NCI-H460 (cell line): ENCODE measurements at regions not wholly inside any gene's neighbourhood (a gene's known extent, or its start where the extent isn't known, plus 50 kb on each side); places are given as distances from the start of the nearest gene placed in this dataset.

Experiments
- DNase-seq: peaks from one replicate; pipeline ENCODE4 v3.0.0-alpha.2; 2016; ENCODE audit warnings: low read depth; ENCODE audit errors: extremely low read depth

DNA sequence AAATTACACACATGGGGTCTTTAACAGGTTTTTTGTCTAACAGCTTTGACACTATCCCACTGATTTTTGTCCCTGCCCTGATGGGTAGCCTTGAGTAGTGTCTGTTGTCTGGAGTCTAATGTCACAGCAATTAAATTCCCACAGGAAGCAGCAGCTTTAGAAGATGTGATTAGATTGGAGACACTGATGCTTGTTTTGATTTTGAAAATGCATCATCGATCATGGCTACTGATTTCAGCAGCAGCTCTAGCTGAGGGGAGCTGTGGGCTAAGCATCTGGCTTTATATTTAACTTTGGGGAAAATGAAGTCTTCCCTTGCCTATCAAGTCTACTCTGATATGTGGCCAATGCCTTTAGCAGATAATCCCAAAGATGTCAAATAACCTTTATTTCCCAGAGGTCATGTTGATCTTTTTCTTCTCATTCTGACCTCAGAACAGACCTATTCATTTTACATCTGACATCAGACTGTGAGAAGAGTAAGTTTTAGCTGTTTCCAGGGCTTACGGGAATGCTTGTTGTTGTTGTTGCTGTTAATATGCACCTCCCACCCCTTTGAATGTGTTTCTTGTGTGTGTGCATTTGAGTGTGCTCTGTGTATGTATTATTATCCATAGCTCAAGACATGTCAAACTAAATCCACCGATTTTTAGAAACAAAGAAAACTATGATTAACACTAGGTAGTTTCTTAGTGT, 704.9 kb upstream of the NUDT12 start:
- DNase-seq: no peak

DNA sequence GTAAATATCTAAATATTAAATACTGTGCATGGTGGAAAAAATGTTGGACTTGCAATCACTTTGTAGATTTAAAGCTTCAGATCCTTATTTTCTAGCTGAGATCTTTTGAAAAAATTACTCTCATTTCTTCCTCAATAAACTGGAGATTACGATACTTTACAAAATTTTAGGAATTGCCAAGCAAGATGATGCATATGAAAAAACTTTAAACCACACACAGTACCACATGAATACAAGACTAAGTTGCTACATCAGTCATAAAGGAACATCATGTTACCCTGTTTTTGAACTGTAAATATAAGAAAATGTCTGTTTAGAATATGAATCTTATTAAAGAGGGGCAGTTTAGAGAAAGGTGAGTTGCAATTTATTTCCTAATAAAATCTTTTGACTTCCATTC, 703.6 kb upstream of the NUDT12 start:
- no peak for DNase-seq

GRCh38 chr5:104265531-104266140, 703.0 kb upstream of the NUDT12 start:
- DNase-seq: no peak

- no peak for DNase-seq
These were observed 684.7 kb upstream of the NUDT12 start for GRCh38 chr5:104247260-104247659.

GRCh38 chr5:104241046-104241445, 678.5 kb upstream of the NUDT12 start:
- DNase-seq: no peak

GRCh38 chr5:104237586-104237985, 675.0 kb upstream of the NUDT12 start:
- no peak for DNase-seq

DNA sequence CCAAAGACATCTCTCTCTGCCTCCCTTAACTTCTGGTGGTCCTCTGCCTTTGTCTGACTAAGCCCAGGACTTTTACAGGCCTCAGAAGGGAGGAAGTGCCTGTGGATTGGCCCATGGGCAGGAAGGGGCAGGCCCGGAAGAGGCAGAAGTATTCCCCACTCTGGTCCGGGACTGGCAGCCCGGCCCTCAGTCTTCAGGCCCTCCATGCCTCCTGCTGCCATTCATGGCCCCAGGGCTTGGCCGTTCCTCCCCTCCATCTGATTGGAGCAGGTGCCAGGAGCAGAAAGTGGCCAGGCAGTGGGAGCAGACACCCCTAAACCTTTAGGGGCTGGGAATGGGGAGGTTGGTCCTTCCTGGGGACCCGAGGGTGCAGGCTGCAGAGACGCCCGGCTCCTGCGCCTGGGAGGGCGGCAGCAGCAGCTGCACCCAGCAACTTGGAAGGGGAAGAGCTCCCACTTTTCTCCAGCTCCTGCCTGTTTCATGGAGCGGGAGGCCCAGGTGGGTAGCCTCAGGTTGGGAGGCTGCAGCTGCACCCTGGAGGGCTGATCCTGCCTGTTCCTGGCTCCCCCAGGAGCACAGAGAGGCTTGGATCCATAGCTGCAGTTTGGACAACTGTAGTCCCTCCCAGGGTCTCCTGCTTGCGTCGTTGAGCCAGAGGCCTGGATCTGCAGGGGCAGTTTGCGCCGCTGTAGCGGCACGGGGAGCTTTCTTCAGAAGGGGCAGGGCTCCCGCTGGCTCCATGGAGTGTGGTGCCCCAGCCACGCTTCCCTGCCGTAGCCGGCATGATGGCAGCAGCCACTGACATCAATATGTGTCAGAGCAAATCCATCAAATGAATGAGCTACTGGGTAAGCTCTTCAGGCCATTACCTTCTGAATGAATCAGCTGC, 661.5 kb upstream of the NUDT12 start:
- DNase-seq: no peak

GRCh38 chr5:104218200-104218599, 655.6 kb upstream of the NUDT12 start:
- DNase-seq: no peak

GRCh38 chr5:104213216-104213615, 650.6 kb upstream of the NUDT12 start:
- no peak for DNase-seq

- no peak for DNase-seq
These were observed 637.2 kb upstream of the NUDT12 start for GRCh38 chr5:104199771-104200170.

DNA sequence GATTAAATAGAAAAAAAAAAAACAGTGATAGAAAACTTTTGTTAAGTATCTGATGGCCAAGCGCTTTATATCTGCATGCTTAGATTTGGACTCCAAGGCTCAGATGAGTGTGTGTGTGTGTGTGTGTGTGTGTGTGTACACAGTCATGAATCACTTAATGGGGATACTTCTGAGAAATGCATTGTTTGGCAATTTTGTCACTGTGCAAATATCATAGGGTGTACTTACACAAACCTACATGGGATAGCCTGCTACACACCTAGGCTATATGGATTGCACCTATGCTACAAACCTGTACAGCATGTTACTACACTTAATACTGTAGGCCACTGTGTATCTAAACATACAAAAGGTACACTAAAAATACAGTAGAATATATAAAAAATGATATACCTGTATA, 635.6 kb upstream of the NUDT12 start:
- no peak for DNase-seq

- no peak for DNase-seq
These were observed 627.3 kb upstream of the NUDT12 start for GRCh38 chr5:104189909-104190308.

DNA sequence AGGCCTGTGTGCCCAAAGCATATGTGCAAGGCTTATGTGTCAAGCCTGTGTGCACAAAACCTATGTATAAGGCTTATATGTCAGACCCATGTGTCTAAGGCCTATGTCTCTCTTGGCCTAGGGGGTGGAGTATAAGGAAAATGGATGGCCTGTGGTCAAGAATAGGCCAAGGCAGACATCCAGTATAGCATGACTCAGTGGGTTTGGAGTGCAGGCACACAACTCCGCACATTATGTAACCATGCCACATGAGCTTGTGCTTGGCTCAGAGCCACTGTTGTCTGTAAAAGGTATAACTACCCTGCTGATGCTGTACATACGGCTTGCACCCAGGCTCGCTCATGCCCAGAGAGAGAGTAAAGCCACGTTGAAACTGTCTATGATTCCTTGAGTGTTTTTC, 626.4 kb upstream of the NUDT12 start:
- DNase-seq: no peak

DNA sequence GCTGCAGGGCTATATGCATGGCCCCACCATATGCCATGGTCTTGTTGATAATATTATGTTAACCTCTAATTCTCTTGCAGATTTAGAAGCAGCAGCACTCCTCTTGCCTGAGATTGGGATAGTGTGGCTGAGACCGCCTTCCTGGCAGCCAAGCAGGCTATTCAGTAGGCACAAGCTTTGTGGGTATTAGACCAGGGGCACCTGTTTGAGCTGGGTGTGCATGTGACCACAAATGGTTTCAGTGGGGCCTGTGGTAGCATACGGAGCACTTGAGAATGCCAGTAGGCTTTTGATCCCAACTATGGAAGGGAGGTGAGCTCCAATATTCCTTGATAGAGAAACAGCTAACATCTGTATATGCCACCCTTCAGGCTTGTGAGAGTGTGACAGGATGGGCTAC, 625.1 kb upstream of the NUDT12 start:
- no peak for DNase-seq

DNA sequence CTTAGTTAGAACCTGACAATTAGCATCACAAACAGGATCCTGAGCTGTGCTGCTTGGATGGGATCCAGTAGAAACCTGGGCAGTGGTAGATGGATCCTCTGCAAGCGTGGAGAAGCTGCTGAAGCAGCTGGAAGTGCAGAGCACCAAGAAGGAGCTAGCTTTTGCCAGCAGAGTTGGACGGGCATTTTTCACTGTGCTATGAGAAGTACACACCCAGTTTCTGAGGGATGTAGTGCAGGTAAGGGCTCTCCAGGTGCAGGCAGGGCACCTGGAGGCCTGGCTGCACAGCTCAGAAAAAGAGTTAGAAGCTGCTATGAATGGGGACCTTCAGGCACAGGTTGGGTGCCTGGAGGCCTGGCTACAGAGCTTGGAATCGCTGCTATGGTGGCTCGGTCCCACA, 623.9 kb upstream of the NUDT12 start:
- DNase-seq: no peak

GRCh38 chr5:104186100-104186499, 623.5 kb upstream of the NUDT12 start:
- DNase-seq: no peak

DNA sequence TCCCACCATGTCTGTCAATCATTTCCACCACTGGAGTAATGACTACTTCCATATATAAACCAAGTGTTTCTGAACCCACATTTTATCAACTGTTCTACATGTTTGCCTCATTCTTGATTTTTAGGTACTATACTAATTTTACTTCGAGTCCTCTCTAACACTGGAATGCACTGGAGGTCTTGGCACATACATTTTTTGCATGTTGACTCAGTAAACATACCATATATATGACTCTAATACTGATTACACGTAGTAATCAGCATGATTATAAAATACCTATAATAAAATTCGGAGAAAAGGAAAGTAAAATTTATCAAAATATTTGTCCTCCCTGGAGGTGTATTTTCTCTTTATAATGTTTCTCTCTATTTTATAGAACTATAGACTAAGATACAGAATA, 621.7 kb upstream of the NUDT12 start:
- no peak for DNase-seq

DNA sequence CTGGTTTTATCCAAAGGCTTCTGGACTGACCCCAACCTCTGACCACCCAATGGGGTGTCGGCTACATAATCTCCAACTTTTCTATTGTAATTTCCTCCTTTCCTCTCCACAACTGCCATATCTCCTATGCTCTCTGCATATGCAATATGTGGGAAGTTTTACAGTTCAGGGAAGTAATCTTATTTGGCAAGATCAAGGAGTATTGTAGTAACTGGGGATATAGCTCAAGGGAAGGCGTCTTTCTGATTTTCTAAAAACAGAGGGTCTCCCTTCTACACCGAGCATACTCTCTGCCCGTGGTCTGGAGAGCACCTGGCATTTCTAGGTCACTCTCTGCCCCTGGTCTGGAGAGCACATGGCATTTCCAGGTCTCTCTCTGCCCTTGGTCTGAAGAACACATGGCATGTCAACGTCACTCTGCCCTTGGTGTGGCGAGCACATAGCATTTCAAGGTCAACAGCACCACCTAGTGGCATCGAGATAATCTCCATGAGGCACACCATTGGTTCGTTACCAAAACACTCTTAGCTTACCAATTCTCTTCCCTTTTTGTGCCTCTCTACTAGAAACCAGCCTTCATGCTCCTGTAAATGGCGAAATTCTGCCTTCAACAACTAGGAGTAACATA, 616.4 kb upstream of the NUDT12 start:
- DNase-seq: peak; percentile 48

- DNase-seq: no peak
These were observed 615.5 kb upstream of the NUDT12 start for GRCh38 chr5:104178066-104178465.

DNA sequence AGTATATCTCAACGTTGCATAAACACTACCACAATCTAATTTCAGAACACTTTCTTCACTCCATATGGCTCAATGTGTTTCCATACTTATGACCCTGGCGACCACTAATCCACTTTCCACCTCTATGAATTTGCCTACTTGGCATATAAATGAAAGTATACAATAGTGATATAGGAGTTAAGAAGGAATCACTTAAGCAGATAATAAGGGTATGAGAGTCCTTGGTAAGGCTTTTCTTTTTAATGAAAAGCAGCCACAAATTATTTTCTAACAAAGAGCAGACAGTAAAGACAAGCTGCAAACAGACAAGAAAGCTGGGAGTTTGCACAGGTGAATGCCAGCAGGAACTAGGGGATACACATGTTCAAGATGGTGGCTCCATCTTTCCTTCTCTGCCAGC, 615.1 kb upstream of the NUDT12 start:
- DNase-seq: no peak

GRCh38 chr5:104172976-104173375, 610.4 kb upstream of the NUDT12 start:
- no peak for DNase-seq
